Activated naive CD4-positive, alpha-beta T cell treated with anti-CD3 and anti-CD28 coated beads, Interleukin-2, amount 50 U/mL, for 16 hours (primary cell): ENCODE measurements at regions not wholly inside any gene's neighbourhood (a gene's known extent, or its start where the extent isn't known, plus 50 kb on each side); places are given as distances from the start of the nearest gene placed in this dataset.

Experiments
- DNase-seq: peaks from one replicate; pipeline ENCODE4 v3.0.0-alpha.2; 2020

GRCh38 chr14:82492157-82492556 lies 958.5 kb upstream of the SEL1L start:
- DNase-seq = no peak

DNA sequence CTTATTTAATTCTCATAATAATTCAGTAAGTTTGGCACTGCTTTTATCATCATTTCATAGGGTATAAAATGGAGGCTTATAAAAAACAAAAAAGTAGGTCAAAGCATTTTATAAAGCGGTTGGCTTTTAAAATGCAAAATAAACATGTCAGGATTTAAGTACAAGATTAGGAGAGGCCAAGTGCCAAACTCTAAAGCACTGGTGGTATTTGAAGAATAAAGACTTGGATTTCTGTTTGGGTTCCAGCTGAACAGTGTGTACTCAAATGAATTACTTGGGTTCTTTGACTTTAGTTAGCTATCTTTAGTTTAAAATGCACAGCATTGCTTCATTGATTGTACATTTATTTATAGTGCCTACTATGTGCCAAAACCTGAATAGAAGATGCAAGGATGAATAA lies 966.6 kb upstream of the SEL1L start:
- no peak for DNase-seq

DNA sequence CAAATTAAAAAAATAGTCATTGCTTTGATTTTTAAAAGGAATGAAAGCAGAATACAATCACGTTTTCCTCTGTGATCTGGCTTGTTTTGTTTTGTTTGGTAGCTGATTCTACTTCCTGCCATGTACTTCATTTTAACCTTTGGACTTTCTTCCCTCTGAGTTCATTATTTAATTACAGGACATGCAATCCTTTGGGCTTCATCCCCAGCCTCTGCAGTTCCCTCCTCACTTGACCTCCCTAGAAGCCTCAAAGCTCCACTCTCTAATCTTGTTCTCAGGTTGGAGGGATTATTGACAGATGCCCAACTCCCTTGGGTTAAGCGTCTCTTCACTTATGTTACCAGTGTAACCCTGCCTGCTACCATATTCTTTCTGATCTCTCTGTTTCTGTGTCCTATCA lies 967.9 kb upstream of the SEL1L start:
- DNase-seq = no peak

DNA sequence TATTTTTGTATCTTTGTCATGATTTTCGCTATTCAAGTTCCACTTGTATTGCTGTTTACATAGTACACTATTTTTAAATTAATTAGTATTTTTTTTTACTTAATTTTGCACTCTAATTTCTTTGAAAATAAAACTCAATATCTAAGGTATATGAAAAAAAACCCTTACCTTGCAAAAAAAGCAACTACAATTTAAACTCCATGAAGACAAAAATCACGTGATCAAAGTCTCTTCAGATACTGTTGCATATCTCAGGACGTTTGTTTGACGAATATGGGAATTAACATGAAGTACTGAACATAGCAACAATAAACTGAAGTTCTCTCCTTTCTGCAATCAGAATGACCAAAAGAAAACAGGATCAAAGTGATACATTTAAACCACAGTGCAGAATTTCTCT lies 968.4 kb upstream of the SEL1L start:
- DNase-seq = no peak

DNA sequence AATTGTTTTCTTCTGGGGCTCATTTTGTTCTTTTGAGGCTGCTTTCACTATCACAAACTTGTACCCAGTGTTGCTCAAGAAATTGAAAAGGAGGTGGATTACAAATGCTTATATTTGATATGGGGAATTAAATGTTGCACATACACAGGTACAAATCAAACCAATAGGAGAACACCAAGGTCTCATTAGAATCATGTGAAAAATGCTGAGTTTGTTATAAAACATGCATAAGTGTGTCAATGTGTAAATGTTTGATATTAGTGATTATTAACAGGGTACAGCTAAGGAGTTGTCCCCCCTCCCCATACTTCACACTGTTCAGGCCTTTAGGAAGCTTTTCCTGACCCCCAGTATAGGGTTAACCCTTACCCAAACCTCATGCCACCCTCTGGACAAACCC lies 971.2 kb upstream of the SEL1L start:
- no peak for DNase-seq

- no peak for DNase-seq
Measured at GRCh38 chr14:82510007-82510406, 976.4 kb upstream of the SEL1L start.

DNA sequence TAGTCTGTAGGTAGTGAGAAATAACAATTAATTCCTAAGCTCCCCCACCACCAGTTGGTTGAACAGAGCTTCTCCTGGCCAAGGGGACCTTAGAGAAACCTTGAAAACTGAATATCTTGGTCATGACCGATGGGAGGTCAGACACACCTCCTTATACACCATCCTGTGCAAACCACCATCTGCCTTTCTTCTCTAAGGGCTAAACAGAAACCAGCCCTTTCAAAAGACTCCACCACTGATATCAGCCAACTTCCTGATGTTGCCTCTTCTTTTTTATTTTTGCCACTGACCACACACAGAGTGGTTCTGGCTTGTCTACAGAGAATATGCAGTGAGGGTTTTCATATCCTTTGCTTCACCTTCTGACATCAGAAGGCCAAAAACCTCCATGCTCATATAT lies 977.7 kb upstream of the SEL1L start:
- no peak for DNase-seq

DNA sequence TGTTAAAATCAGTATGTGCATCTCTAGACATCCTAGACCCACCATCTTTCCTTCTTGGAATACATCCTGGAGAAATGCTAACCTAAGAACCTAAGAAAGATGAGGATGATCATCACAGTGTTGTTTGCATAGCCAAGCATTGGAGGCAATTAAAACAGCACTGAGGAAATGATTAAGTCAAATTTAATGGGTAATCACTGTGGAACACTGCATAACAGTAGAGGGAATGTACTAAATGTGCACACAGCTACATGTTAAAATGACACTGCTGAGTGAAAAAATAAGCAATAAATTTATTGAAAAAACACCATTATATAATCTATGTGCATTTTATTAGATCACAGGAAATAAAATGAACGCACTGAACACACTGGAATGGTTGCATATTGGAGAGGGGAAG lies 987.1 kb upstream of the SEL1L start:
- no peak for DNase-seq

DNA sequence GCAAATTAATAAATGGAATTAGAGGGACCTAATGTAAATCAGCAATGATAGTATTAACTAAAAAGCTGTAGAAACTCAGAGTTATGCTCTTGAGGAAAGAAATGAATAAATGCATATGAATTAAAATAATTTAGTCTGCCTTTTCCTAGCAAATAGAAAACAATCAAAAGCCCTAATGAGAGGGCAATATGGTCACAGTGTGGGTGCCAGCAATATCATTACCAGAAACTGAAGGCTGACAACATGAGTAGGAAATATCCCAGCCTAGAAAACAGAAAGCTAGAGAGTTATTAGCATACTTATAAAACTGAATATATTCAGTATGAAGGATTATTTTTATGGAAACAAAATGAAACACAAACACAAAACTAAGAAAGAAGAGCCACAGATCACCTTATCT lies 987.5 kb upstream of the SEL1L start:
- no peak for DNase-seq

- no peak for DNase-seq
Measured at GRCh38 chr14:82528016-82528415, 994.4 kb upstream of the SEL1L start.

DNA sequence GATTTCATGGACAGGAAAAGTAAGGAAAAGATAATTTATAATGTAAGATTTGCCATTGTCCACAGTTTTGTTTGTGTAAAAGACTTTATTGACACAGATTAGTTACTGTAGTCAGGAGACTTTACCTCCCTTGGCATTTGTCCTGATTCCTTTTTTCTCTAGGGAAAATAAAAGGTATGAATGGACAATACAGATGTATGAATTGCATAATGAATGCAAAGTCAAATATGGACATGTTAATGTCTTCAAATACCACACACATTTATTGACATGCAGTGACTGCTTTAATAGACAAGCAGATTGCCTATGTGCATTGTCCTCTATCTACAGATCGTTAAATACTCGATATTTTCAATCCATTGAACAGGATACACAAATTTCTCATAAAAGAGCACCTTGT lies 999.7 kb upstream of the SEL1L start:
- DNase-seq = no peak

- DNase-seq = no peak
Measured at GRCh38 chr14:82536566-82536965, 1002.9 kb upstream of the SEL1L start.

DNA sequence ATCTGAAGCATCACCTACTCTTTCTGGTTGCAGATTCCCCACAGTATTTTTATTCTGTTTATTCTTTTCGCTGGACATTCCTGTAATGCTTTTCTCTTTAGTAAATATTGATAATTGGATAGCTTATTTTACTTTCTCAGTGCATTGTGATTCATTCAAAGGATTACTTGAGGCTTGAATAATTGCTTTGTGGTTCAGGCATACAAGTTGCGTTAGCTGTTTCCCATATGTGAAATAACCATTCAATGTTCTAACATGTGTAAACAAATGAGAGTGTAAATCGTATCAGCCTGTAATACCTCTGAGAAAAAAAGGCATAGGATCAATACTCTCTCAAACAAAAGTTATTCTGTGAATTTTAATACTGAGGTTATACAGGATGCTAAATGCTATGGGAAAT lies 1004.2 kb upstream of the SEL1L start:
- DNase-seq = no peak

DNA sequence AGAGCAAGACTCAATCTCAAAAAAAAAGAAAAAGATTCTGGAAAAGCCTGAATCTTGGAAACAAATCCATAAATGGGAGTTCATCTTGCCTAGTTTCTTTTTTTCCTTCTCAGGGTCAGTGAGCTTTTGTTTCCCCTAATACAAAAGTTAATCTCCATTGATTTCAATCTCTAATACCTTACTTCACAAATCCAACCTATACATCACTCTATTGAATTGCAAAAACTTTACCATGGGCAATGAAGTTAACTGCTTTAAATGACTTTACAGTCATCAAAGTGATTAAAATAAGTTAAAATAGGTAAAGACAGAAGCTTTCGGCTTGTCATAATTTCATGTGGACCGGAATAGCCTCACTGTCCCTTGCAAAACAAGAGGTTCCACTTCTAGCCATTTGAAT lies 1012.7 kb upstream of the SEL1L start:
- DNase-seq = no peak

DNA sequence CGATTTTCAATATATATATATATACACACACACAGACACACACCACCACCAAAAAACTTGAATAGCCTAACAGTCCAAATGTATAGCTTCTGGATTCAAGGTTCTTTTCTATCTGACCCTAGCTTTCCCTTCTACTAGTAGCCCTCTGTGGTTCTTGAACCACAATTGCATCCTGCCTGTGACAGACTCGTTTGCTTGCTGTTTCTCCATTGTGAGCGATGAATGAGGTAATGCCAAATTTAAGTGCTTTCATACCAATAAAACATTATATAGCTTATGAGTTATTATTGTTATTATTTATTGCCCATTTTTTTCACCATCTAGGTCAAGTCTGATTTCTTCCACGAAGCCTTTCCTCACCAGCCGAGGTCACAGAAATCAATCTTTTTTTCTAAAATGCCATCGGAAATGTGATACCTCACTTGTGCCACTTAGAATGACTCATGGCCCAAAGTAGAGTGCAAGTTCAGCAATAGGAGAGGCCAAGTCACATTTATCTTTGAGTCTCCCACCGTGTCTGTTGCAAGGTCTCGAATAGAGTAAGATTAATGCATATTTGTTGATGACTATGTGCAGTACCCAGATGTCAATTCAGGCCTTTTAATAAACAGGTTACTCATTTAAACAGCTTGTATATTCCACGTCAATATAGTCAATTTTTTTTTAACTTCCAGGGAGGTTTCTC lies 1015.8 kb upstream of the SEL1L start:
- DNase-seq = no peak

DNA sequence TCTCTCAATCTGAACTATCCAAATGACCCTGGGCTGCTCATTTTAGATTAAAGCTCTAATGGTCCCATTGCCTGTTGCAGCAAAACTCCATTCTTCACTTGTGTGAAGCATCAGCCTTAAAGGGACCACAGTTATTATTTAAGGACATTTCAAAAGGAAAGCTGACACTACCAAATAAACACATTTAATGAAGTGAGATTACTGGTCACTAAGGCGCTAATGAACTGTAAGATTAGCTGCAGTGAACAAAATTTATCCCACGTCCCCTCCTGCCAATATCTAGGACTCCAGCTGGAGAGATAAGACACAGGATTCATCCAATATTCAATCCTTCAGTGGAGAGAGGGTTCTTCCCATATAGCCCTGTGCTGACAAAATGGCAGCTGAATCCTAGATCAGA lies 1029.2 kb upstream of the SEL1L start:
- DNase-seq = no peak

- no peak for DNase-seq
Measured at GRCh38 chr14:82565825-82566224, 1032.2 kb upstream of the SEL1L start.

- DNase-seq = no peak
Measured at GRCh38 chr14:82587226-82587625, 1053.6 kb upstream of the SEL1L start.

- no peak for DNase-seq
Measured at GRCh38 chr14:82595466-82595865, 1061.8 kb upstream of the SEL1L start.

DNA sequence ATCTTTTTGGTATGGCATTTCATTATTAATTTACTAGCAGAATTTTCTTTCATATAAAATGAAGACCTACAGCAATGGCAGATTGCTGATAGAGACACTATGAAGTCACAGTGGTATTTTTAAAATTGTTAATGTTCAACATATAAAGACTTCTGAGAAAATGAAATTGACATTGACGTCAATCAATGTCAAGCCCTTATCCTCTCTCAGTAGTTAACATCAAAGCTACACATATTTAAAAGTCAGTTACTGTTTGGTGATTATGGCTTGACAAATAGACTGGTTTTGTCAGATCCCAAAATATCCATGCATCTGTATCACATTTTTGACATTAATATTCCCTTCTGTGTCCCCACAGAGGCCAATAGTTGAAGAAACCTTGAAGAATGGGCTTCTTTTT lies 1069.1 kb upstream of the SEL1L start:
- DNase-seq = no peak

GRCh38 chr14:82604819-82605218 lies 1071.2 kb upstream of the SEL1L start:
- DNase-seq = no peak

DNA sequence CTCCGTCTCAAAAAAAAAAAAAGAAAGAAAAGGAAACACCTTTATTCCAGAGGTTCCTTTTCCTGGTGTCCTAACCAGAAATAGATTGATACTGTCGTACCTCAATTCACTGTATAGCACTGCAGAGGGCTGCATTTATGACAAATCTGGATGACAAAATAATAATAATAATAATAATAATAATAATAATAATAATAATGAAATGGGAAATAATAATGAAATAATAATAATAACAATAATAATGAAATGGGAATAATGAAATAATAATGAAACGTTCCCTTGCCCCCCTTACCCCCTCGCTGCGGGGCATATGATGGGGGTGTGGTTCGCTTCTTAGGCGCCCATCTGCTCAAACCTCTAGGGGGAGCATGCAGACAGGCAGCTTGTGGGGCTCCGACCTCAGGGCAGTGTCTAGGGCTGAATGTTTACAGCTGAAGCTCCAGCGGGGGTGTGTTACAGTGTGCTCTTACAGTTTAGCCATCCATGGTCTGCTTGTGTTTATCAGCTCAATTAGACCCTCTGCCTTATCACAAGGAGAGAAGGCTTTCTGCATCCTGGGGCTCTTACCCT lies 1088.3 kb upstream of the SEL1L start:
- DNase-seq = no peak

DNA sequence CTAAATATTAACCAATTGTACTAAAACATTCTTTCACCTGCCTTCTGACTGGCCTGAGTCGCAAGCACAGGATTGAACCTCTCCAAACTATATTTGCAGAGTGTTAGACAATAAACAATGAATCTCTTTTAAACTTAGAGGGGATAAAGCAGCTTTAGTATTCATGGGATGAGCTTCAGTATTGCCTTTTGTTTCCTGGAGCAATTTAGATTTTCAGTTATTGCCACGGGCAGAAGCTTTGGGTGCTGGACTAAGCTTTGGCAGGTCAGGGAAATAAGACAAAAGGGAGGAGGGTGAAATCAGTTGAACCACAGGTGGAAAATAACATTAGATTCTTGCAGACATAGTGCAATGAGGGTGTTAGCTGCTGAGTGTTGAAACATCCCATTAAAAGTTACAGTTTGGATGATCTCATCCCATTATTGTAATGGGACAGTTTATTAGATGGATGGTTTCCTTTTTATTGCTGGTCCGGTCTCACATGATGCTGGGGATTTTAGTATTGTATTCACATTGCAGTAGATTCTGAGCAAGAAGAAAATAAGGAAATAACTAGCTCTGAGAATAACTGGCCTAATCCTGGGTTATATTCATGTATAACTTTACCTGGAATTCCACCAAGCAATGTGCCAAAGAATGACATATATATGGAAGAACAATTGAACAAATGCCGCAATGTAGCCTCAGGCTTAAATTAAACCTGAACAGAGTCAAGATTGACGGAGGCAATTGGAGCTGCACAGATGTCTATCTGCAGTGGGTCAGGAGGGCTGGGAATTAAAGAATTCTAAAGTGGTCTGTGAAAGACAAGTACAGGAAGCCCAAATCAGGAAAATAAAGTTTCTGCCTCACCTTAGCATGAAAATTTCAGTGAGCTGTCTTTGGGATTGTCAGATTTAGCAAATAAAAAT lies 1092.8 kb upstream of the SEL1L start:
- no peak for DNase-seq

- DNase-seq = no peak
Measured at GRCh38 chr14:82635915-82636314, 1102.3 kb upstream of the SEL1L start.
